ENCODE measurements at regions not wholly inside any gene's neighbourhood (a gene's known extent, or its start where the extent isn't known, plus 50 kb on each side); places are given as distances from the start of the nearest gene placed in this dataset.

GRCh38 chr2:23292024-23292423 is 93.0 kb upstream of the KLHL29 start:
- intact Hi-C loops (cut with DNase I) = no loop called here
- DNase-seq (no peak), ATAC-seq (no peak)
- Histone ChIP-seq H3K4me1 (peaks cover 3% of the 10 kb centered on the region), H3K27ac (no peak overlapping the region), H3K9me3 (no peaks in the 10 kb centered on the region), H3K27me3 (ENCODE audit: insufficient read depth in 3 of 3, low read length in 2 of 3) (no peaks in the 10 kb centered on the region), H3K4me3 (no peak overlapping the region), H3K36me3 (ENCODE audit: insufficient read depth in 1 of 2, low read depth in 1 of 2) (no peaks in the 10 kb centered on the region)
- WGBS, 3 donors = 96 to 99% (median 98%) methylated on average over 3 of the region's 3 CpGs
- no peak for TF ChIP-seq CTCF (IDR thresholded peaks at IDR 0.05)

- intact Hi-C loops (cut with DNase I) = no loop called here
- H3K27me3 ChIP-seq (ENCODE audit: insufficient read depth in 3 of 3, low read length in 2 of 3) = no peaks in the 10 kb centered on the region
- ATAC-seq = peak in 3 of 4 donors; percentile 43 to 58 (median 56)
- no peaks in the 10 kb centered on the region for H3K4me1 ChIP-seq
- H3K4me3 ChIP-seq = no peak overlapping the region
- no peaks in the 10 kb centered on the region for H3K36me3 ChIP-seq (ENCODE audit: insufficient read depth in 1 of 2, low read depth in 1 of 2)
- no peak for TF ChIP-seq CTCF (IDR thresholded peaks at IDR 0.05)
- WGBS, 3 donors = 22 to 34% (median 25%) methylated on average over 6 of the region's 6 CpGs
- no peak overlapping the region for H3K27ac ChIP-seq
- DNase-seq = peak; percentile 28 to 64
- H3K9me3 ChIP-seq = no peaks in the 10 kb centered on the region
Measured at GRCh38 chr2:23293063-23293462, 91.9 kb upstream of the KLHL29 start.

GRCh38 chr2:23293731-23294130 is 91.2 kb upstream of the KLHL29 start:
- no peaks in the 10 kb centered on the region for H3K9me3 ChIP-seq
- DNase-seq (no peak), ATAC-seq (peak in 1 of 4 donors; percentile 36)
- H3K4me1 ChIP-seq = no peaks in the 10 kb centered on the region
- intact Hi-C loops (cut with DNase I) = no loop called here
- no peak overlapping the region for H3K27ac ChIP-seq
- TF ChIP-seq CTCF (IDR thresholded peaks at IDR 0.05) = no peak
- no peaks in the 10 kb centered on the region for H3K36me3 ChIP-seq (ENCODE audit: insufficient read depth in 1 of 2, low read depth in 1 of 2)
- 39 to 44% (median 43%) methylated on average over 7 of the region's 7 CpGs for whole genome bisulfite sequencing, 3 donors
- no peaks in the 10 kb centered on the region for H3K27me3 ChIP-seq (ENCODE audit: insufficient read depth in 3 of 3, low read length in 2 of 3)
- no peak overlapping the region for H3K4me3 ChIP-seq

- Histone ChIP-seq H3K4me3 (no peak overlapping the region), H3K27me3 (ENCODE audit: insufficient read depth in 3 of 3, low read length in 2 of 3) (no peaks in the 10 kb centered on the region), H3K9me3 (no peaks in the 10 kb centered on the region), H3K4me1 (no peaks in the 10 kb centered on the region), H3K27ac (no peak overlapping the region), H3K36me3 (ENCODE audit: insufficient read depth in 1 of 2, low read depth in 1 of 2) (no peaks in the 10 kb centered on the region)
- TF ChIP-seq CTCF (IDR thresholded peaks at IDR 0.05) = no peak
- no peak for DNase-seq
- intact Hi-C loops (cut with DNase I) = no loop called here
- no peak for ATAC-seq
- WGBS, 3 donors = 70 to 82% (median 71%) methylated on average over 4 of the region's 4 CpGs
Measured at GRCh38 chr2:23294238-23294637, 90.7 kb upstream of the KLHL29 start.

GRCh38 chr2:23296691-23297090 is 88.3 kb upstream of the KLHL29 start:
- Histone ChIP-seq H3K9me3 (no peaks in the 10 kb centered on the region), H3K36me3 (ENCODE audit: insufficient read depth in 1 of 2, low read depth in 1 of 2) (no peaks in the 10 kb centered on the region), H3K4me1 (no peaks in the 10 kb centered on the region), H3K4me3 (no peak overlapping the region), H3K27ac (no peak overlapping the region), H3K27me3 (ENCODE audit: insufficient read depth in 3 of 3, low read length in 2 of 3) (no peaks in the 10 kb centered on the region)
- intact Hi-C loops (cut with DNase I) = no loop called here
- TF ChIP-seq CTCF (IDR thresholded peaks at IDR 0.05) = no peak
- ATAC-seq = no peak
- 85 to 92% (median 90%) methylated on average over 9 of the region's 9 CpGs for WGBS, 3 donors
- DNase-seq = no peak

Data from psoas muscle (tissue), 7 donors.